Choroid plexus epithelial cell (primary cell): ENCODE measurements at regions not wholly inside any gene's neighbourhood (a gene's known extent, or its start where the extent isn't known, plus 50 kb on each side); places are given as distances from the start of the nearest gene placed in this dataset.

Source experiments
- DNase-seq: peaks from one replicate; pipeline ENCODE4 v3.0.0-alpha.2; 2010; ENCODE audit warnings: low read depth
- H3K4me3 ChIP-seq: 2 replicates; pipeline ENCODE4 v1.5.1; 2011; ENCODE audit warnings: low read depth, mild to moderate bottlenecking, control low read depth, low read length, moderate library complexity
- CTCF ChIP-seq: conservative IDR thresholded peaks from 2 replicates; pipeline ENCODE4 v1.5.1; 2011; ENCODE audit warnings: low read depth, mild to moderate bottlenecking, control low read depth, inconsistent platforms, low read length, moderate library complexity

- TF ChIP-seq CTCF = no peak
- no peak for DNase-seq
- H3K4me3 ChIP-seq = no peak overlapping the region
These were observed 322.1 kb upstream of the NT5E start for GRCh38 chr6:85127696-85128243.

GRCh38 chr6:85127168-85127498 lies 322.8 kb upstream of the NT5E start:
- no peak for DNase-seq
- no peak for TF ChIP-seq CTCF
- no peak overlapping the region for H3K4me3 ChIP-seq

GRCh38 chr6:85126485-85127167 lies 323.3 kb upstream of the NT5E start:
- DNase-seq = peak; percentile 73
- TF ChIP-seq CTCF = peak; percentile 86
- H3K4me3 ChIP-seq = no peak overlapping the region

DNA sequence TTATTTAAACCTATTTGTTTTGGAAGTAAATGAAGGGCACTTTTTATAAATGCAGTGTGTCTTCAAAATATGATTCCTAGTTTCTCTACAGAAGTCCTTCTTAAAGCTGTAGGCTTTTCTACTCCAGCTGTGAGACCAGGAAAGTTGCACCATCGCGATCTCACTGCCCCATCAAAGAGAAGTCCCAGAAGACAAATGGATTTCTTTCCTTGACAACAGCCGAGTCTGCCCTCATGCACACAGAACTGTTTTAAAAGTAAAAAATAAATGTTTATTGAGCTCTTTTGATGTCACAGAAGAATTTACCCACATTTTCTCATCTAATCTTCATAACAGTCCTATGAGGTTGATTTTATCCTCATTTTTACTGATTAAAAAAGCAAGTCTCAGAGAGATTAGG lies 324.4 kb upstream of the NT5E start:
- no peak for TF ChIP-seq CTCF
- DNase-seq = peak; percentile 41
- no peak overlapping the region for H3K4me3 ChIP-seq

DNA sequence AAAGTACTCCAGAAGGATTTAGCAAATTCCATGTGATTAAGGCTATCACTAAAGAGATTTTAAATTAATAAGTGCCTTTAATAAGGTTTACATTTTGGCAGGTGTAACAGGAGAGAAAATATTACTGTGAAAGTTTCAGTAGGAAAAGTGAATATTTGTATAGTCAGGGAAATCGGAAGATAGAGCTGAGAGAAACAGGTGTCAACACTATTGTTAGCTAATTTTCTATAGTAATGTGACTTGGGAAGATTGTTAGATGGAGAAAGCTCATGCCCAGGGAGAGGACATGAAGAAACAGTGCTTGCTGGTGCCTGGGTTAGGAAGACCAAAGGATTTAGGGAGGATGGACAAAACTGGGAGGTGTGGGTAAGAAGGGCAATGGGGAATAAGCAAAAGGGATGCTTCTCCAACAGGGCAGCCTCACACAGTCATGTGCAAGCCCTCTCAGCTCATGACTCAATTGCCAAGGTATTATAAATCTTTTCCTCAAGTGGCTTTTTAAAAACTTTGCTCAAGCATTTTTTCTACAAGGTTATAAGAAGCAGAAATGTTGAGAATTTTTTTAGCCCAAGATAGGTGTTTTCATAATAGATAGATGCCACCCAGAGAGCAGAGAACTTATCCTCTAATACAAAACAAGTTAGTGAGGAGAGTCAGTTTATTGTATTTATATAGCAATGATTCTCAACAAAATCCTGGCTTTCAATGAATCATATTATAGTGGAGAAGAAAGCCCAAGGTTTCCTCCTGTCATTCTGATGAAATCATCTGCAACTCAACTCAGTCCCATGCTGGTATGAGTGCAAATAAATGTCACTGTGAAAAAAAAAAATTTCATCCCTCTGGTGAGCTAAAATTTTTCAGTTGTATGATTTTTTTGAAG lies 325.2 kb upstream of the NT5E start:
- DNase-seq = peak; percentile 72
- no peak for TF ChIP-seq CTCF
- no peak overlapping the region for H3K4me3 ChIP-seq

GRCh38 chr6:85121158-85121557 lies 328.7 kb upstream of the NT5E start:
- no peak overlapping the region for H3K4me3 ChIP-seq
- no peak for TF ChIP-seq CTCF
- no peak for DNase-seq
